ENCODE measurements at regions not wholly inside any gene's neighbourhood (a gene's known extent, or its start where the extent isn't known, plus 50 kb on each side); places are given as distances from the start of the nearest gene placed in this dataset.

DNA sequence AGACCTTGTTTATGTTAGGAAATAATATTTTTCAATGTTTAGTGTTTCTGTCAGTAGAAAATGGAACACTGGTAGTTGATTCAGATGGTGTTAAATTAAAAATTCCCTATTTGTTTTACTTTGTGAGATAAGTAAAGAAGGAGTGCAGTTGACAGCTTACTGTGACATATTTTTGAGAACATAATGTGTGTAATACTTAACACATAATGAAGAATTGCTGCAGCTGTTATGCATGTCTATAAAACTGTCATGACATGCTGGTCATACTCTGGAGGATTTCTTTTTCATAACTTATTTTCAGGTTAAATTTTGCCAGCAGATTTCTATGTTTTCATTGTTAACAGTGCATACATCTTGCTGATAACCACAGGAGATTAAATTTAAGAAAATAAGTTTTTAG, 296.1 kb downstream of the CTH start:
- Histone ChIP-seq H3K23ac (ENCODE audit: insufficient read length) (no peak overlapping the region), H3K9ac (replicated peaks in 1 of 4; ENCODE audit: extremely low read depth in 1 of 4, low read depth in 3 of 4, low read length in 3 of 4) (no peak overlapping the region), H2AFZ (ENCODE audit: low read length) (no peak overlapping the region), H2BK120ac (replicated peaks; ENCODE audit: low read depth, low read length) (no peak overlapping the region), H3K4me1 (replicated peaks in 1 of 4; ENCODE audit: control insufficient read depth in 3 of 4, insufficient read depth in 4 of 4, low read length in 3 of 4) (no peaks in the 10 kb centered on the region), H3K4me3 (ENCODE audit: extremely low read depth in 1 of 4, insufficient read depth in 2 of 4, low read depth in 3 of 4, low read length in 4 of 4) (peak overlapping the region in 1 of 4 experiments; percentile 68; a peak in 2 of 8 replicates), H3K23me2 (ENCODE audit: low read depth, low read length) (no peaks in the 10 kb centered on the region), H3K27me3 (replicated peaks in 1 of 4; ENCODE audit: control insufficient read depth in 3 of 4, extremely low read depth in 1 of 4, insufficient read depth in 3 of 4, low read length in 3 of 4) (peaks cover 0 to 1% (median 0%) of the 10 kb centered on the region in 4 experiments; a peak in 1 of 7 replicates), H4K20me1 (replicated peaks in 1 of 2; ENCODE audit: control insufficient read depth in 1 of 2, insufficient read depth in 2 of 2, low read length in 2 of 2) (no peaks in the 10 kb centered on the region), H3K79me1 (ENCODE audit: low read depth, low read length) (no peaks in the 10 kb centered on the region), H2BK20ac (ENCODE audit: low read length) (no peak overlapping the region), H2BK15ac (ENCODE audit: low read length) (no peak overlapping the region), H2AK5ac (ENCODE audit: low read depth, low read length) (no peak overlapping the region), H3K56ac (replicated peaks; ENCODE audit: insufficient read length, low read depth, low read length) (no peak overlapping the region), H3K9me3 (ENCODE audit: insufficient read depth in 2 of 2, low read depth in 1 of 2, low read length in 1 of 2) (no peaks in the 10 kb centered on the region), H4K91ac (replicated peaks; ENCODE audit: insufficient read length, low read length) (no peak overlapping the region), H4K8ac (ENCODE audit: extremely low read depth, insufficient read depth, low read length) (no peak overlapping the region), H3K4me2 (ENCODE audit: insufficient read depth in 1 of 2, low read depth in 2 of 2, low read length in 2 of 2) (peak overlapping the region in 1 of 2 experiments; percentile 82; a peak in 1 of 4 replicates), H2BK5ac (ENCODE audit: low read depth, low read length) (no peak overlapping the region), H3K18ac (ENCODE audit: extremely low read depth, low read length) (no peak overlapping the region), H4K5ac (ENCODE audit: insufficient read length, low read depth, low read length) (no peak overlapping the region), H3K27ac (ENCODE audit: low read depth, low read length) (no peak overlapping the region), H3K36me3 (ENCODE audit: control insufficient read depth in 2 of 4, insufficient read depth in 4 of 4, low read length in 3 of 4) (no peaks in the 10 kb centered on the region), H3K14ac (ENCODE audit: insufficient read length) (no peak overlapping the region), H3K4ac (replicated peaks; ENCODE audit: insufficient read length, low read depth, low read length) (no peak overlapping the region), H2BK12ac (ENCODE audit: low read depth, low read length) (no peak overlapping the region), H3K79me2 (ENCODE audit: control insufficient read depth in 1 of 2, insufficient read depth in 2 of 2, low read length in 2 of 2) (no peaks in the 10 kb centered on the region)
- FAIRE-seq (no peak), DNase-seq (ENCODE audit: low read depth in 1 of 2, low spot score in 2 of 2) (no peak)
- ChIA-PET POLR2A (ENCODE audit: partially characterized antibody) (no interaction called here), CTCF (ENCODE audit: partially characterized antibody) (no interaction called here)
- TF ChIP-seq POU5F1 (IDR thresholded peaks at IDR 0.05; ENCODE audit: low read depth, low read length) (no peak), YY1 (IDR thresholded peaks at IDR 0.05; ENCODE audit: low read depth, low read length) (no peak), GTF2F1 (IDR thresholded peaks at IDR 0.05; ENCODE audit: borderline replicate concordance, low read depth, low read length) (no peak), NRF1 (IDR thresholded peaks at IDR 0.05; ENCODE audit: low read depth, low read length) (no peak), PHF8 (conservative IDR thresholded peaks at IDR 0.05; ENCODE audit: low read depth, low read length) (no peak), TBP (IDR thresholded peaks at IDR 0.05; ENCODE audit: low read depth, low read length) (no peak), POLR2AphosphoS5 (IDR thresholded peaks at IDR 0.05; ENCODE audit: low read depth, low read length) (no peak), FOSL1 (IDR thresholded peaks at IDR 0.05; ENCODE audit: insufficient read depth, low read depth, low read length) (no peak), SUZ12 (IDR thresholded peaks at IDR 0.05; ENCODE audit: low read length) (no peak), ZNF274 (IDR thresholded peaks at IDR 0.05; ENCODE audit: borderline replicate concordance, extremely low read depth, low read length) (no peak), KDM1A (IDR thresholded peaks at IDR 0.05; ENCODE audit: borderline replicate concordance, low read length) (no peak), RNF2 (IDR thresholded peaks at IDR 0.05; ENCODE audit: borderline replicate concordance, low read depth, low read length, missing control alignments, poor library complexity, severe bottlenecking) (no peak), CBX5 (IDR thresholded peaks at IDR 0.05; ENCODE audit: low read depth, low read length) (no peak), BRCA1 (IDR thresholded peaks at IDR 0.05; ENCODE audit: low read depth, low read length) (no peak)
- TF ChIP-seq, protein P1, sequence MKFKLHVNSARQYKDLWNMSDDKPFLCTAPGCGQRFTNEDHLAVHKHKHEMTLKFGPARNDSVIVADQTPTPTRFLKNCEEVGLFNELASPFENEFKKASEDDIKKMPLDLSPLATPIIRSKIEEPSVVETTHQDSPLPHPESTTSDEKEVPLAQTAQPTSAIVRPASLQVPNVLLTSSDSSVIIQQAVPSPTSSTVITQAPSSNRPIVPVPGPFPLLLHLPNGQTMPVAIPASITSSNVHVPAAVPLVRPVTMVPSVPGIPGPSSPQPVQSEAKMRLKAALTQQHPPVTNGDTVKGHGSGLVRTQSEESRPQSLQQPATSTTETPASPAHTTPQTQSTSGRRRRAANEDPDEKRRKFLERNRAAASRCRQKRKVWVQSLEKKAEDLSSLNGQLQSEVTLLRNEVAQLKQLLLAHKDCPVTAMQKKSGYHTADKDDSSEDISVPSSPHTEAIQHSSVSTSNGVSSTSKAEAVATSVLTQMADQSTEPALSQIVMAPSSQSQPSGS (IDR thresholded peaks at IDR 0.05; ENCODE audit: low read length): no peak
